WTC11 (cell line): ENCODE measurements at regions not wholly inside any gene's neighbourhood (a gene's known extent, or its start where the extent isn't known, plus 50 kb on each side); places are given as distances from the start of the nearest gene placed in this dataset.

Experiments used
- ATAC-seq: fragments of 200-7000 bp; cut with Tn5 transposase; 2 replicates; pipeline ENCODE4 v1.10.0; 2021; ENCODE audit warnings: mild to moderate bottlenecking, moderate library complexity
- CTCF ChIA-PET: fragments of 300-600 bp; sonication (Branson Sonifier 250); formaldehyde crosslinking; loops from one replicate; lab custom pipeline; 2021; ENCODE audit warnings: antibody characterized with exemption; lab: Charles Lee
- POLR2A ChIA-PET: fragments of 350-600 bp; sonication (Branson Sonifier 250); formaldehyde crosslinking; loops from one replicate; lab custom pipeline; 2021; ENCODE audit warnings: antibody characterized with exemption; lab: Charles Lee
- DNase-seq: peaks from one replicate; pipeline ENCODE4 v3.0.0; 2021; ENCODE audit warnings: low spot score
- H3K27ac Mint-ChIP-seq: 2 replicates; pipeline ENCODE4 v1.8.0; 2021; ENCODE audit warnings: mixed read lengths
- H3K27me3 Mint-ChIP-seq: 2 replicates; pipeline ENCODE4 v1.8.0; 2021; ENCODE audit warnings: low read depth, mild to moderate bottlenecking, moderate library complexity, mixed read lengths
- H3K36me3 Mint-ChIP-seq: 2 replicates; pipeline ENCODE4 v1.8.0; 2021; ENCODE audit warnings: mixed read lengths
- H3K4me1 Mint-ChIP-seq: 2 replicates; pipeline ENCODE4 v1.8.0; 2022; ENCODE audit warnings: mixed read lengths
- H3K4me3 Mint-ChIP-seq: 2 replicates; pipeline ENCODE4 v1.8.0; 2021; ENCODE audit warnings: mild to moderate bottlenecking, moderate library complexity, mixed read lengths
- H3K9me3 Mint-ChIP-seq: 2 replicates; pipeline ENCODE4 v1.8.0; 2021; ENCODE audit warnings: mixed read lengths
- KAT7 ChIP-seq: sonication (generic); formaldehyde crosslinking; IDR thresholded peaks from 2 replicates; pipeline ENCODE4 v1.8.1; 2023; ENCODE audit warnings: missing genetic modification reagents, mild to moderate bottlenecking, borderline replicate concordance
- RORB ChIP-seq: fragments of 250-450 bp; sonication (Bioruptor Pico); IDR thresholded peaks from 2 replicates; pipeline ENCODE4 v1.9.0; 2021; ENCODE audit warnings: mild to moderate bottlenecking
- TEAD1 ChIP-seq: sonication (generic); formaldehyde crosslinking; IDR thresholded peaks from 2 replicates; pipeline ENCODE4 v1.8.0; 2022; ENCODE audit warnings: mild to moderate bottlenecking, missing genetic modification reagents
- ZNF138 ChIP-seq: sonication (generic); formaldehyde crosslinking; conservative IDR thresholded peaks from 2 replicates; pipeline ENCODE4 v1.8.1; 2022; ENCODE audit warnings: mild to moderate bottlenecking, moderate library complexity, missing genetic modification reagents
- ZNF219 ChIP-seq: sonication (generic); formaldehyde crosslinking; IDR thresholded peaks from 2 replicates; pipeline ENCODE4 v1.8.0; 2023; ENCODE audit warnings: missing genetic modification reagents, mild to moderate bottlenecking, borderline replicate concordance
- ZNF396 ChIP-seq: fragments of 250-450 bp; sonication (Bioruptor Pico); IDR thresholded peaks from 2 replicates; pipeline ENCODE4 v1.8.0; 2021; ENCODE audit warnings: mild to moderate bottlenecking, moderate library complexity, borderline replicate concordance
- TF ChIP-seq, protein P1 (sequence below): fragments of 250-450 bp; sonication (Bioruptor Pico); conservative IDR thresholded peaks from 2 replicates; pipeline ENCODE4 v1.9.0; 2021; ENCODE audit warnings: mild to moderate bottlenecking
- TF ChIP-seq, protein P2 (sequence below): sonication (generic); formaldehyde crosslinking; IDR thresholded peaks from 2 replicates; pipeline ENCODE4 v1.8.0; 2023; ENCODE audit warnings: missing genetic modification reagents, mild to moderate bottlenecking, borderline replicate concordance
- TF ChIP-seq, protein P3 (sequence below): sonication (generic); formaldehyde crosslinking; conservative IDR thresholded peaks from 2 replicates; pipeline ENCODE4 v1.8.1; 2023; ENCODE audit warnings: mild to moderate bottlenecking, low read depth, missing genetic modification reagents, moderate library complexity
- TF ChIP-seq, protein P4 (sequence below): sonication (generic); formaldehyde crosslinking; IDR thresholded peaks from 2 replicates; pipeline ENCODE4 v1.8.0; 2023; ENCODE audit warnings: mild to moderate bottlenecking, missing genetic modification reagents
- TF ChIP-seq, protein P5 (sequence below): fragments of 250-450 bp; sonication (Bioruptor Pico); IDR thresholded peaks from 2 replicates; pipeline ENCODE4 v1.8.0; 2021; ENCODE audit warnings: mild to moderate bottlenecking
- TF ChIP-seq, protein P6 (sequence below): sonication (generic); formaldehyde crosslinking; IDR thresholded peaks from 2 replicates; pipeline ENCODE4 v1.8.1; 2023; ENCODE audit warnings: mild to moderate bottlenecking, moderate library complexity, missing genetic modification reagents
- TF ChIP-seq, protein P7 (sequence below): sonication (generic); formaldehyde crosslinking; IDR thresholded peaks from 2 replicates; pipeline ENCODE4 v1.8.0; 2022; ENCODE audit warnings: missing genetic modification reagents
- TF ChIP-seq, protein P8 (sequence below): sonication (generic); formaldehyde crosslinking; IDR thresholded peaks from 2 replicates; pipeline ENCODE4 v1.8.1; 2022; ENCODE audit warnings: low read depth, mild to moderate bottlenecking, moderate library complexity, missing genetic modification reagents, borderline replicate concordance

DNA sequence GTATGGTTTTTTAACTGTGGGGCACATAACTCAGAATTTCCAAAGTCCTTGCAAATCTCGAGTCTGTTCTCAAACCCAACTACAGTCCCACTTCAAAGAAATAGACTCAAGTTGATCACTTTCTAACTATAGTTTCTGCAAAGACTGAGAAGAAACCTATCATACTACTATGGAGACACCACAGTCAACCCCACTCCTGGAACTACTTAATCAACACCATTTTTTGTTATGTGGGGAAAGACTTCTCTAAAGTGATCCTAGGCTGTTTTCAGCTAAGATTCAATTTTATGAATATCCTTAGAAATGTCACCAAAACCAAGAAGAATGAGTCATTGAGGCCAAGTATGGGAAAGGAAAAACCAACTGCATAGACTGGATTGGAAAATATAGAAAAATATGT, 198.8 kb downstream of the WDR11 start:
- no peak for TF ChIP-seq ZNF219 (CRISPR knock-in tag)
- TF ChIP-seq, protein P1, sequence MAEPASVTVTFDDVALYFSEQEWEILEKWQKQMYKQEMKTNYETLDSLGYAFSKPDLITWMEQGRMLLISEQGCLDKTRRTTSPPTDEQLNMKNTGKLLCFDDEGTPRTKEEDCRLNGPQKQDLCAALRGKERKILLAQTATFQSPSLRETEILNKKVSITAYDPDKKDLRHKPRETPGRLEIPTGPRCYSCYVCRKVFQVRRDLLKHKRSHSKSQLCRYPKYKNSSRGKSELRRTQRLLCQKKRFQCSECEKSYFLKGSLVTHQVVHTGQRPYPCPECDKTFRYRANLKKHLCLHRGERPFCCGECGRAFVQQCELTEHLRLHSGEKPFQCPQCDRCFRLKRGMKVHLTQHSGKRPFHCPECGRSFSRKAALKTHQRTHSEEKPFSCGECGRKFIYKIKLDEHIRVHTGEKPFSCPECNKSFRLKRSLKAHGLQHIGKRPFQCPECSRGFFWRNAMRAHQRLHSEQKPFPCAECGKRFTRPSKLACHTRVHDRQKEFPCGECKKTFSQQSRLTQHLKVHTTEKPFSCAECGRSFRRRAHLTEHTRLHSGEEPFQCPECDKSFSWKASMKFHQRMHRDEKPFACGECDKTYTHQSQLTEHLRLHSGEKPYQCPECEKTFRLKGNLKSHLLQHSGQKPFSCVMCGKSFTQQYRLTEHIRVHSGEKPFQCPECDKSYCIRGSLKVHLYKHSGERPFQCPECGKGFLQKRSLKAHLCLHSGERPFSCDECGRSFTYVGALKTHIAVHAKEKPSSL (CRISPR knock-in tag): no peak
- no peak for TF ChIP-seq RORB (CRISPR knock-in tag)
- no peak for TF ChIP-seq ZNF138 (CRISPR knock-in tag)
- no peak for TF ChIP-seq KAT7
- TF ChIP-seq, protein P2, sequence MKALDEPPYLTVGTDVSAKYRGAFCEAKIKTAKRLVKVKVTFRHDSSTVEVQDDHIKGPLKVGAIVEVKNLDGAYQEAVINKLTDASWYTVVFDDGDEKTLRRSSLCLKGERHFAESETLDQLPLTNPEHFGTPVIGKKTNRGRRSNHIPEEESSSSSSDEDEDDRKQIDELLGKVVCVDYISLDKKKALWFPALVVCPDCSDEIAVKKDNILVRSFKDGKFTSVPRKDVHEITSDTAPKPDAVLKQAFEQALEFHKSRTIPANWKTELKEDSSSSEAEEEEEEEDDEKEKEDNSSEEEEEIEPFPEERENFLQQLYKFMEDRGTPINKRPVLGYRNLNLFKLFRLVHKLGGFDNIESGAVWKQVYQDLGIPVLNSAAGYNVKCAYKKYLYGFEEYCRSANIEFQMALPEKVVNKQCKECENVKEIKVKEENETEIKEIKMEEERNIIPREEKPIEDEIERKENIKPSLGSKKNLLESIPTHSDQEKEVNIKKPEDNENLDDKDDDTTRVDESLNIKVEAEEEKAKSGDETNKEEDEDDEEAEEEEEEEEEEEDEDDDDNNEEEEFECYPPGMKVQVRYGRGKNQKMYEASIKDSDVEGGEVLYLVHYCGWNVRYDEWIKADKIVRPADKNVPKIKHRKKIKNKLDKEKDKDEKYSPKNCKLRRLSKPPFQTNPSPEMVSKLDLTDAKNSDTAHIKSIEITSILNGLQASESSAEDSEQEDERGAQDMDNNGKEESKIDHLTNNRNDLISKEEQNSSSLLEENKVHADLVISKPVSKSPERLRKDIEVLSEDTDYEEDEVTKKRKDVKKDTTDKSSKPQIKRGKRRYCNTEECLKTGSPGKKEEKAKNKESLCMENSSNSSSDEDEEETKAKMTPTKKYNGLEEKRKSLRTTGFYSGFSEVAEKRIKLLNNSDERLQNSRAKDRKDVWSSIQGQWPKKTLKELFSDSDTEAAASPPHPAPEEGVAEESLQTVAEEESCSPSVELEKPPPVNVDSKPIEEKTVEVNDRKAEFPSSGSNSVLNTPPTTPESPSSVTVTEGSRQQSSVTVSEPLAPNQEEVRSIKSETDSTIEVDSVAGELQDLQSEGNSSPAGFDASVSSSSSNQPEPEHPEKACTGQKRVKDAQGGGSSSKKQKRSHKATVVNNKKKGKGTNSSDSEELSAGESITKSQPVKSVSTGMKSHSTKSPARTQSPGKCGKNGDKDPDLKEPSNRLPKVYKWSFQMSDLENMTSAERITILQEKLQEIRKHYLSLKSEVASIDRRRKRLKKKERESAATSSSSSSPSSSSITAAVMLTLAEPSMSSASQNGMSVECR: no peak
- TF ChIP-seq, protein P3, sequence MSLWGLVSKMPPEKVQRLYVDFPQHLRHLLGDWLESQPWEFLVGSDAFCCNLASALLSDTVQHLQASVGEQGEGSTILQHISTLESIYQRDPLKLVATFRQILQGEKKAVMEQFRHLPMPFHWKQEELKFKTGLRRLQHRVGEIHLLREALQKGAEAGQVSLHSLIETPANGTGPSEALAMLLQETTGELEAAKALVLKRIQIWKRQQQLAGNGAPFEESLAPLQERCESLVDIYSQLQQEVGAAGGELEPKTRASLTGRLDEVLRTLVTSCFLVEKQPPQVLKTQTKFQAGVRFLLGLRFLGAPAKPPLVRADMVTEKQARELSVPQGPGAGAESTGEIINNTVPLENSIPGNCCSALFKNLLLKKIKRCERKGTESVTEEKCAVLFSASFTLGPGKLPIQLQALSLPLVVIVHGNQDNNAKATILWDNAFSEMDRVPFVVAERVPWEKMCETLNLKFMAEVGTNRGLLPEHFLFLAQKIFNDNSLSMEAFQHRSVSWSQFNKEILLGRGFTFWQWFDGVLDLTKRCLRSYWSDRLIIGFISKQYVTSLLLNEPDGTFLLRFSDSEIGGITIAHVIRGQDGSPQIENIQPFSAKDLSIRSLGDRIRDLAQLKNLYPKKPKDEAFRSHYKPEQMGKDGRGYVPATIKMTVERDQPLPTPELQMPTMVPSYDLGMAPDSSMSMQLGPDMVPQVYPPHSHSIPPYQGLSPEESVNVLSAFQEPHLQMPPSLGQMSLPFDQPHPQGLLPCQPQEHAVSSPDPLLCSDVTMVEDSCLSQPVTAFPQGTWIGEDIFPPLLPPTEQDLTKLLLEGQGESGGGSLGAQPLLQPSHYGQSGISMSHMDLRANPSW: no peak
- TF ChIP-seq, protein P4, sequence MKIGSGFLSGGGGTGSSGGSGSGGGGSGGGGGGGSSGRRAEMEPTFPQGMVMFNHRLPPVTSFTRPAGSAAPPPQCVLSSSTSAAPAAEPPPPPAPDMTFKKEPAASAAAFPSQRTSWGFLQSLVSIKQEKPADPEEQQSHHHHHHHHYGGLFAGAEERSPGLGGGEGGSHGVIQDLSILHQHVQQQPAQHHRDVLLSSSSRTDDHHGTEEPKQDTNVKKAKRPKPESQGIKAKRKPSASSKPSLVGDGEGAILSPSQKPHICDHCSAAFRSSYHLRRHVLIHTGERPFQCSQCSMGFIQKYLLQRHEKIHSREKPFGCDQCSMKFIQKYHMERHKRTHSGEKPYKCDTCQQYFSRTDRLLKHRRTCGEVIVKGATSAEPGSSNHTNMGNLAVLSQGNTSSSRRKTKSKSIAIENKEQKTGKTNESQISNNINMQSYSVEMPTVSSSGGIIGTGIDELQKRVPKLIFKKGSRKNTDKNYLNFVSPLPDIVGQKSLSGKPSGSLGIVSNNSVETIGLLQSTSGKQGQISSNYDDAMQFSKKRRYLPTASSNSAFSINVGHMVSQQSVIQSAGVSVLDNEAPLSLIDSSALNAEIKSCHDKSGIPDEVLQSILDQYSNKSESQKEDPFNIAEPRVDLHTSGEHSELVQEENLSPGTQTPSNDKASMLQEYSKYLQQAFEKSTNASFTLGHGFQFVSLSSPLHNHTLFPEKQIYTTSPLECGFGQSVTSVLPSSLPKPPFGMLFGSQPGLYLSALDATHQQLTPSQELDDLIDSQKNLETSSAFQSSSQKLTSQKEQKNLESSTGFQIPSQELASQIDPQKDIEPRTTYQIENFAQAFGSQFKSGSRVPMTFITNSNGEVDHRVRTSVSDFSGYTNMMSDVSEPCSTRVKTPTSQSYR (CRISPR knock-in tag): no peak
- no peak for TF ChIP-seq TEAD1
- TF ChIP-seq, protein P5, sequence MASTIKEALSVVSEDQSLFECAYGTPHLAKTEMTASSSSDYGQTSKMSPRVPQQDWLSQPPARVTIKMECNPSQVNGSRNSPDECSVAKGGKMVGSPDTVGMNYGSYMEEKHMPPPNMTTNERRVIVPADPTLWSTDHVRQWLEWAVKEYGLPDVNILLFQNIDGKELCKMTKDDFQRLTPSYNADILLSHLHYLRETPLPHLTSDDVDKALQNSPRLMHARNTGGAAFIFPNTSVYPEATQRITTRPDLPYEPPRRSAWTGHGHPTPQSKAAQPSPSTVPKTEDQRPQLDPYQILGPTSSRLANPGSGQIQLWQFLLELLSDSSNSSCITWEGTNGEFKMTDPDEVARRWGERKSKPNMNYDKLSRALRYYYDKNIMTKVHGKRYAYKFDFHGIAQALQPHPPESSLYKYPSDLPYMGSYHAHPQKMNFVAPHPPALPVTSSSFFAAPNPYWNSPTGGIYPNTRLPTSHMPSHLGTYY (CRISPR knock-in tag): no peak
- TF ChIP-seq, protein P6, sequence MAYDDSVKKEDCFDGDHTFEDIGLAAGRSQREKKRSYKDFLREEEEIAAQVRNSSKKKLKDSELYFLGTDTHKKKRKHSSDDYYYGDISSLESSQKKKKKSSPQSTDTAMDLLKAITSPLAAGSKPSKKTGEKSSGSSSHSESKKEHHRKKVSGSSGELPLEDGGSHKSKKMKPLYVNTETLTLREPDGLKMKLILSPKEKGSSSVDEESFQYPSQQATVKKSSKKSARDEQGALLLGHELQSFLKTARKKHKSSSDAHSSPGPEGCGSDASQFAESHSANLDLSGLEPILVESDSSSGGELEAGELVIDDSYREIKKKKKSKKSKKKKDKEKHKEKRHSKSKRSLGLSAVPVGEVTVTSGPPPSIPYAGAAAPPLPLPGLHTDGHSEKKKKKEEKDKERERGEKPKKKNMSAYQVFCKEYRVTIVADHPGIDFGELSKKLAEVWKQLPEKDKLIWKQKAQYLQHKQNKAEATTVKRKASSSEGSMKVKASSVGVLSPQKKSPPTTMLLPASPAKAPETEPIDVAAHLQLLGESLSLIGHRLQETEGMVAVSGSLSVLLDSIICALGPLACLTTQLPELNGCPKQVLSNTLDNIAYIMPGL (CRISPR knock-in tag): no peak
- TF ChIP-seq ZNF396 (CRISPR knock-in tag): no peak
- TF ChIP-seq, protein P7, sequence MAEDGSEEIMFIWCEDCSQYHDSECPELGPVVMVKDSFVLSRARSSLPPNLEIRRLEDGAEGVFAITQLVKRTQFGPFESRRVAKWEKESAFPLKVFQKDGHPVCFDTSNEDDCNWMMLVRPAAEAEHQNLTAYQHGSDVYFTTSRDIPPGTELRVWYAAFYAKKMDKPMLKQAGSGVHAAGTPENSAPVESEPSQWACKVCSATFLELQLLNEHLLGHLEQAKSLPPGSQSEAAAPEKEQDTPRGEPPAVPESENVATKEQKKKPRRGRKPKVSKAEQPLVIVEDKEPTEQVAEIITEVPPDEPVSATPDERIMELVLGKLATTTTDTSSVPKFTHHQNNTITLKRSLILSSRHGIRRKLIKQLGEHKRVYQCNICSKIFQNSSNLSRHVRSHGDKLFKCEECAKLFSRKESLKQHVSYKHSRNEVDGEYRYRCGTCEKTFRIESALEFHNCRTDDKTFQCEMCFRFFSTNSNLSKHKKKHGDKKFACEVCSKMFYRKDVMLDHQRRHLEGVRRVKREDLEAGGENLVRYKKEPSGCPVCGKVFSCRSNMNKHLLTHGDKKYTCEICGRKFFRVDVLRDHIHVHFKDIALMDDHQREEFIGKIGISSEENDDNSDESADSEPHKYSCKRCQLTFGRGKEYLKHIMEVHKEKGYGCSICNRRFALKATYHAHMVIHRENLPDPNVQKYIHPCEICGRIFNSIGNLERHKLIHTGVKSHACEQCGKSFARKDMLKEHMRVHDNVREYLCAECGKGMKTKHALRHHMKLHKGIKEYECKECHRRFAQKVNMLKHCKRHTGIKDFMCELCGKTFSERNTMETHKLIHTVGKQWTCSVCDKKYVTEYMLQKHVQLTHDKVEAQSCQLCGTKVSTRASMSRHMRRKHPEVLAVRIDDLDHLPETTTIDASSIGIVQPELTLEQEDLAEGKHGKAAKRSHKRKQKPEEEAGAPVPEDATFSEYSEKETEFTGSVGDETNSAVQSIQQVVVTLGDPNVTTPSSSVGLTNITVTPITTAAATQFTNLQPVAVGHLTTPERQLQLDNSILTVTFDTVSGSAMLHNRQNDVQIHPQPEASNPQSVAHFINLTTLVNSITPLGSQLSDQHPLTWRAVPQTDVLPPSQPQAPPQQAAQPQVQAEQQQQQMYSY (CRISPR knock-in tag): no peak
- TF ChIP-seq, protein P8, sequence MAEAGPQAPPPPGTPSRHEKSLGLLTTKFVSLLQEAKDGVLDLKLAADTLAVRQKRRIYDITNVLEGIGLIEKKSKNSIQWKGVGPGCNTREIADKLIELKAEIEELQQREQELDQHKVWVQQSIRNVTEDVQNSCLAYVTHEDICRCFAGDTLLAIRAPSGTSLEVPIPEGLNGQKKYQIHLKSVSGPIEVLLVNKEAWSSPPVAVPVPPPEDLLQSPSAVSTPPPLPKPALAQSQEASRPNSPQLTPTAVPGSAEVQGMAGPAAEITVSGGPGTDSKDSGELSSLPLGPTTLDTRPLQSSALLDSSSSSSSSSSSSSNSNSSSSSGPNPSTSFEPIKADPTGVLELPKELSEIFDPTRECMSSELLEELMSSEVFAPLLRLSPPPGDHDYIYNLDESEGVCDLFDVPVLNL (CRISPR knock-in tag): no peak
- H3K9me3 Mint-ChIP-seq: peaks cover 13% of the 10 kb centered on the region
- H3K27me3 Mint-ChIP-seq: no peaks in the 10 kb centered on the region
- DNase-seq (no peak), ATAC-seq (no peak)
- ChIA-PET CTCF (no interaction called here), POLR2A (no interaction called here)
- H3K4me1 Mint-ChIP-seq: no peaks in the 10 kb centered on the region
- H3K4me3 Mint-ChIP-seq: no peak overlapping the region
- H3K36me3 Mint-ChIP-seq: 0 out of 2 replicates have a peak, but pooled peaks cover 2% of the 10 kb centered on the region
- H3K27ac Mint-ChIP-seq: no peak overlapping the region
